ENCODE measurements at regions not wholly inside any gene's neighbourhood (a gene's known extent, or its start where the extent isn't known, plus 50 kb on each side); places are given as distances from the start of the nearest gene placed in this dataset.
"Not testable (repeated sequence)": the region's sequence is repeated elsewhere in the genome, so short reads cannot be mapped to it uniquely, and the experiment has no call there.

- DNase-seq, result no peak
Measured at GRCh38 chr16:86718118-86718517, 139.8 kb downstream of the FOXL1 start.

- no peak for DNase-seq
Measured at GRCh38 chr16:86722970-86723369, 144.6 kb downstream of the FOXL1 start.

DNA sequence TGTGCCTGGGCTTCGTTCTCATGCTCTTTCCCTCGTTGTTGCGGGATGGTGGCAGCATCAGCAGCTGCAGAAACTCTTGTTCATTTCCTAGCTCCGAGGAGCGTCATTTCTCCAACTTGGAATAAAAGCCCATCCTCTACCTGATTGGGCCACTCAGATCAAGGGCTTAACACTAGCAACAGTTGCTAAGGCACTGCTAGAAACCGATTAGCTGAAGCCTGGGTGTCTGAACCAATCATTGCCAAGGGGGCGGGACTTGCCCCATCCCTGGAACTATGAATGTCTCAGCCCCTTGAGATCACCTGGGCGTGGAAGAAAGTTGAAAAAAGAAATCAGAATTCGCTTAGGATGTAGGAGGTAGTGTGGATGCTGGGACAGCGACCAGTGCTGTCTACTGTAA, 145.3 kb downstream of the FOXL1 start:
- no peak for DNase-seq

DNA sequence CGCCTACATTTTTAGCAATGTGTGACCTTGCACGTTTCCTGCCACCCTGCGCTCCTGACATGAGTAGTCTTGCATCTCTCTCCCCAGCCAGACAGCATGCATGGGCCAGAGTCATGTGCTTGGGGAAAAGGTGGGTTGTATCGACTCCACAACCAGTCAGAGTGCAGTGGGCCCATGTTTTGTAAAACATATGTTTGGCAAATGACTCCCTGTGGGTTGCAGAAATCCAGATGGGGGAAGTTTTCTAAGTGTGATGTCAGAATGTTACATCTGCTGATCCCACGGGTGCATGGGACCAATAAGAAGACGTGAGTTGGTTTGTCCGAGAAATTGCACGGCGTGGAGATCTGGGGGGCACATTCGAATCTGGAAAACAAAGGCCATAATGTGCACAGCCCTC, 147.1 kb downstream of the FOXL1 start:
- no peak for DNase-seq

DNA sequence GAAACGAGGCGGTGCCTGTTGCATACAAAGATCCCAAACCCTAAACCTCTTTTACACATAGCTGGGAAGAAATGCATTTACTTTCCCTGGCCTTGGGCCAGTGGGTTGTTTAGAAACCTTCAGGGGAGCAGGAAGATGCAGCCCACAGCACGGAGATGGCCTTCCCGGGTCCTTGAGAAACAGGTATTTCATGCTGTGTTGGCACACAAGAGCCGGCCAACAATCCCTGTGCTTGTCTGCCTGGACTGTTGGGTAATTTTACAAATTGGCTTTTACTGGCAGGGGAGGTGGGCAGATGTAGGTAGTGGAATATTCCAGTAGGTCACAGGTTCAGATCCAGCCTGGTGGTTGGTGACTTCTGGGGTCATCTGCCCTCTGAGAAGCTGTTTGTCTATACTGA, 148.0 kb downstream of the FOXL1 start:
- no peak for DNase-seq

DNA sequence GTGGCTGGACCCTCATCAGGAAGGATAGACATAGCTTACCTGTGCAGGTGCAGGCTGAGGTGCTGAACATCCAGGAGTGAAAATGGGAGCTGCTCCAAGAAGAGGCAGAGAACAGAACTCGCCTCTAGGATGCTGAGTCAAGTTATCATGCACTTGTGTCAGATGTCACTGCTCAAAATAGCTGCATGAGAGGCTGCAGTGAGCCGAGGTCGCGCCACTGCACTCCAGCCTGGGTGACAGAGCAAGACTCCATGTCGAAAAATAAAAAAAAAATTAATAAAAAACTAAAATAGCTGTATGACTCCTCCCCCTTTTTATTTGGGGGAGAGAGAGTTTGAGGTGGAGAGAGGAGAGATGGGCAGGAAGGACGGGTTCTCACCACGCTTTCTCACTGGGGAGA, 148.8 kb downstream of the FOXL1 start:
- no peak for DNase-seq

- no peak for DNase-seq
Measured at GRCh38 chr16:86727632-86728031, 149.3 kb downstream of the FOXL1 start.

DNA sequence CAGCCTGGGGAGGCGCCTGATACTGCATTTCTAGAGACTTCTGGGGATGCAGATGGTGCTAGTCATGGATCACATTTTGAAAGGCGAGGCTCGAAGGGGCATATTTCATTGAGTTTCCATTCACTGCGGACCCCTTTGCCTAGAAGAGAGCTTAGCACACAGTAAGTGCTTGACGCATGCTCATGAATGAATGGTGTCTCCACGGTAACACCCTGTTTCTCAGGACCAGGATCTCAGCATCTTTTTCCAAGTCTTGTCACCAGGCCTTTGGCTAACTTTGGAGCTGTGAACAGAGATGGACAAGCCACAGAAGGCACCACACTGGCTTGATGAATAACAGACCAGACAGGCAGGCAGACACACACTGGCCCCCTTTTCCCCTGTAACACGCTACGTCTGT, 151.3 kb downstream of the FOXL1 start:
- DNase-seq, result no peak

- DNase-seq, result no peak
Measured at GRCh38 chr16:86730086-86730485, 151.7 kb downstream of the FOXL1 start.

- DNase-seq, result no peak
Measured at GRCh38 chr16:86730597-86730996, 152.2 kb downstream of the FOXL1 start.

DNA sequence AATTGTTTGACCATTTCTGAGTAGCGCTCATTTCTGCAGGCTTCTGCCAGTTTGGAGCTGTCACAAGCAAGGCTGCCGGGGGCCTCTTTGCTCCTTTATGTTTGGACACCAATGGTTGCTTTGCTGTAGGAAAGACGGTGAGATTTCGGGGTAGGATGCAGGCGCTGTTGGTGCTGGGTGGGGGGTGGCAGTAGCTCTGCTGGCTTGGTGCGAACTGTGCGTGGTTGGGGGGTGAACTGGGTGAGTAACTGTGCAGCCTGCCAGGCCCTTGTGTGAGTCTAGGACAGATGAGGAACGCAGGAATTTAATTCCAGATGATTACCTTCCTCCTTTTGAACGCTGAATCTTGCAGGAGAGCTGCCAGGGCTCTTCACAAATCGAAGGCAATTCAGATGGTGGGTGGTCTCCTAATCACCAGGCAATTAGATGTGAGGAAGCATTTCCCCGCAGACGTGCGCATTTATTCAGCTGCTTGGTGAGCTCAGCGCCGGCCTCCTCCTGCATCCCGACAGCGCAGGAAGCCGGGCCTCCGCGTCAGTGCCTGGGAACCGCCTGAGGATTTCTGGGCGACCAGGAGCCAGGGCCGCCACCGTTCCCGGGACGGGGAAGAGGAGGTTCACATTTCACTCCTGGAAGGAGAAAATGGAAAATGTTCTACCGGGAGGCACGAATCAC, 154.4 kb downstream of the FOXL1 start:
- no peak for DNase-seq

DNA sequence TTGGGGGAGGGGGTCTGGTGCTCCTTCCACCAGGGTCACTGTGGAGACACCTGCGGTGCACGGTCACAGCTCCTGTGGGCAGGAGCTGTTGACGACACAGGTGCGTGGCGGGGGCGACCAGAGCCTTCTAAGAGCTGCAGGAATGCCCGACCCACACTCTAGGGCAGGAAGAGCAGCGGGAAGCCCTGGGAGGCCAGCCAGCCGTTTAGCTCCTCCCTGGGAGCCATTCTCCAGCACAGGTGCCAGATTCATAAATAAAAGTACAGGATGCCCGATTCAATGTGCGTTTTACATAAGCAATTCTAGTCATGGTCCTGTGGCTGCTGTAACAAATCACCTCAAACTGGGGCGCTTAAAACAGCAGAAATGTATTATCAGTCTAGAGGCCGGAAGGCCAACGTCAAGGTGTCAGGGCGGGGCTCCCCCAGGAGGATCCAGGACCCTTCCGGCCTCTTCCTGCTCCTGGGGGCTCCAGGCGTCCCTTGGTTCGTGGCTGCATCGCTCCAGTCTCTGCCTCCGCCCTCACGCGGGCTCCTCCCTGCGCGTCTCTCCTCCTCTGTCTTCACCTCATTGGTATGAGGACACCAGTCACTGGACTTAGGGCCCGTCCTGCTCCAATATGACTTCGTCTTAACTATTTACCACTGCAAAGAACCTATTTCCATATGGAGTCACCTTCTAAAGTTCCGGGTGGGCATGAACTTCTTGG, 155.4 kb downstream of the FOXL1 start:
- no peak for DNase-seq

GRCh38 chr16:86734543-86735460, 156.5 kb downstream of the FOXL1 start:
- DNase-seq, result no peak

- no peak for DNase-seq
Measured at GRCh38 chr16:86735727-86736126, 157.4 kb downstream of the FOXL1 start.

DNA sequence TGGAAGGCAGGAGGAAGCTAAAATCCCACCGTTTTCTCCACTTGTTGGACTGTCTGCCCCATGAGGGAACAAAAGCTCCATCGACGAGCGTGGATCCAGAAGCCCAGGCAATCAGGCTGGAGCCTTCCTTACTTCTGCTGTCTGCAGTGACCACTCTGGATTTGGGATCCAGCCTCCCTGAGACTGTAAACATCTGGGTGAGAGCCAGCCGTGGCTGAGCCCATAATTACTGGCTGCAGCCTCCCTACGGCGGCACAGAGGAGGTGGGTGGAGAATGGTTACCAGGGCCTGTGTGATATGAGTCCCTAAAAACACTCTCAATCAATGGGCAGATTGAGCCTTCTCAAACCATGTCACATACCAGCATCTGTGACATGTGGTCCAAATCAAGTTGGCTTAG, 158.2 kb downstream of the FOXL1 start:
- DNase-seq, result no peak

- no peak for DNase-seq
Measured at GRCh38 chr16:86737083-86737482, 158.7 kb downstream of the FOXL1 start.

DNA sequence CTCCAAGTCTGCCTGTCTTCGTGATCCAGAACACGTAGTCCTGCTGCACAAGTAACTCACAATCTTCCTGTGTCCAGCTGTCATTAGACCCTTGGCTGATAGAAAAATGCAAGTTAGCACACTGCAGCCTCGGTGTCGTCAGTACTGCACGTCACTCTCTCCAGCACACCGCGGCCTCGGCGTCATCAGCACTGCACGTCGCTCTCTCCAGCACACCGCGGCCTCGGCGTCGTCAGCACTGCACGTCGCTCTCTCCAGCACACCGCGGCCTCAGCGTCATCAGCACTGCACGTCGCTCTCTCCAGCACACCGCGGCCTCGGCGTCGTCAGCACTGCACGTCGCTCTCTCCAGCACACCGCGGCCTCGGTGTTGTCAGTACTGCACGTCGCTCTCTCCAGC, 160.0 kb downstream of the FOXL1 start:
- not testable (repeated sequence) for DNase-seq

DNA sequence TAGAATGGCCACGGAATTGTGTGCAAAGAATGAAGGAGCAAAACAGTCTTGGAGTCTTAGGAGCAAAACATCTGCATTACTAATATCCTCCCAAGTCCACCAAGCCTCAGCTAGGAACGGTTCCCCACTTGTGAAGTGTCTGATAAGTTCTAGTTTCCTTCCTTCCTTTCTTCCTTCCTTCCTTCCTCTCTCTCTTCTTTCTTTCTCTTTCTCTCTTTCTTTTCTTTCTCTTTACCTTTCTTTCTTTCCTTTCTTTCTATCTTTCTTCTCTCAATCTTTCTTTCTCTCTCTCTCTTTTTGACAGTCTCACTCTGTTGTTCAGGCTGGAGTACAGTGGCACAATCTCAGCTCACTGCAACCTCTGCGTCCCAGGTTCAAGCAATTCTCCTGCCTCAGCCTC, 160.8 kb downstream of the FOXL1 start:
- no peak for DNase-seq

DNA sequence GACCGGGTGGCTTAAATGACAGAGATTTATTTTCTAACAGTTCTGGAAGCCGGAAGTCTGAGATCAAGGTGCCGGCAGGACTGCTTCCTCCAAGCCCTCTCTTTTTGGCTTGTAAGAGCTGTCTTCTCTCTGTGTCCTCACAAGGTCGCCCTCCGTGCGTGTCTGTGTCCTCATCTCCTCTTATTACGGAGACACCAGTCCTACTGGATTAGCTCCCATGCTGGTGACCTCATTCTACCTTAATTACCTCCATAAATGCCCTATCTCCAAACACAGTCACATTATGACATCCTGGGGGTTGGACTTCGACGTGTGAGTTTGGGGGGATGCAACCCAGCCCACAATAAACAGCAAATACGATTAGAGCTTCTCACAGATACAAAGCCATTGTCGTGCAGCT, 161.5 kb downstream of the FOXL1 start:
- DNase-seq, result no peak

GRCh38 chr16:86740298-86740697, 161.9 kb downstream of the FOXL1 start:
- no peak for DNase-seq

DNA sequence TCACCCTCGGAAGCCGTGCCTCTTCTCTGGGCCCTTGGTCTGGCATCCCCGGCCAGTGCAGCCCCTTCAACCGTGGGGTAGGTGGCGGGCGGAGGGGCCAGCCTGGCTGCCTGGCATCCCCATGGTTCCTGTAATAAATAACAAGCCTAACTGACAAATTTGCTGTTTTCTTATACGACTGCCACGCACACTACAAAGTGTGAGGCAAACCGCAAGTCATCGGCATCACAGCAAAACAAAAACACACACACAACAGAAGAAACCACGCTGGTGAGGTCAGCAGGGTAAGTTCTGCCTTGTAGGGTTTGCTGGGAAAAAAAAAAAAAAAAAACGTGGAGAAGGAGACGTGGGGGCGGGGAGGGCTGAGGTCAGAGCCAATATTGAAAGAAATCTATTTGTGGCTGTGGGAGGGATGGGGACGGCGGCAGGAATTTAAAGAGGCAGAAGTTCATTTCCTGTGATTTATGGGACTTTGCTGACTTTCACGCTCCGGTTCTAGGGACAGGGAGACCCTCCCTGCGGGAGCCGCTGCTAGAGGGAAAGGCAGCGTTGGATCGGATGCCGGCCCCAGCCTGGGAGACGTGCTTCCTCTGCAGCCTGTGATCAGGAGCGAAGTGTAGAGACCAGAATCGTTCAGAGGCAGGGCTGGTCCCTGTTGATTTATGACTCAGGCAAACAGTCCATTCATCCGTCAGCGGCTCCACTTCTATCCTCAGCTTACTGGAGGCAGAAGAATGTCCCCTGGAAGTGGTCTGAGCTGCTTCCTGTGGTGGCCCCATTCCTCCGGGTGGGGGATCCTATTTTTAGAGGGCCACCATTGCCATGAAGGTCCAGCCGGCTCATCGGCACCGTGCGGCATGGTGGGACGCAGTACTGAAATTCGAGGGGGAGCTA, 162.8 kb downstream of the FOXL1 start:
- DNase-seq, result no peak

DNA sequence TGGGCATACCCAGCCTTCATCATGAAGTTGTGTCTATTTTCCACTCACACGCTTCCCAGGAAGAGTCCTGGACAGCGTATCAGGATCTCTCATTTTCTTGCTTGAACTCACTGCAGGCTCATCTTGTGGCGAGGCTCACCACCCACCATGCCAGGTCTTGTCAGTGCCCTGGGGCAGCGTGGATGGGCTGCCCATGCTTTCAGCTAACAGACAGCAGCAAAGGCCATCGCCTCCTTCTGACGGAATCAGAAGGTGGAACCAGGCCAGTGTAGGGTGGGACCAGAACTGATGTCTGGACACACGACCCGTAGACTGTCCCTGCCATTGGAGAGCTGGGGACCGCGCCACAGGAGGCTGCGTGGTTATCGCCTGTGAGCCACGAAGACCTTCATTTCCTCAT, 169.4 kb downstream of the FOXL1 start:
- no peak for DNase-seq

- DNase-seq, result no peak
Measured at GRCh38 chr16:86748652-86749051, 170.3 kb downstream of the FOXL1 start.
